Stimulated activated CD8-positive, alpha-beta memory T cell treated with anti-CD3 and anti-CD28 coated beads, Interleukin-7, amount 100 ng/mL, for 48 hours (primary cell): ENCODE measurements at regions not wholly inside any gene's neighbourhood (a gene's known extent, or its start where the extent isn't known, plus 50 kb on each side); places are given as distances from the start of the nearest gene placed in this dataset.

ENCODE experiments used
- DNase-seq, 2 donors: peaks; one replicate each; pipeline ENCODE4 v3.0.0-alpha.2; 2020; ENCODE audit warnings: low read depth in 1 of 2; ENCODE audit errors: extremely low read depth in 1 of 2

- DNase-seq, result no peak
Measured at GRCh38 chr3:151990696-151991376, 117.4 kb downstream of the SUCNR1 start.

- DNase-seq, result no peak
Measured at GRCh38 chr3:151992326-151993041, 119.0 kb downstream of the SUCNR1 start.

- no peak for DNase-seq
Measured at GRCh38 chr3:151995091-151995490, 121.6 kb downstream of the SUCNR1 start.

GRCh38 chr3:151998744-151999143 is 125.3 kb downstream of the SUCNR1 start:
- DNase-seq, result no peak

- no peak for DNase-seq
Measured at GRCh38 chr3:151999936-152000335, 126.5 kb downstream of the SUCNR1 start.

- DNase-seq, result no peak
Measured at GRCh38 chr3:152011812-152012735, 138.6 kb downstream of the SUCNR1 start.

GRCh38 chr3:152019508-152019907 is 146.1 kb downstream of the SUCNR1 start:
- no peak for DNase-seq

GRCh38 chr3:152021951-152022461 is 148.6 kb downstream of the SUCNR1 start:
- peak in 1 of 2 donors; percentile 25 for DNase-seq

GRCh38 chr3:152026033-152026556 is 152.7 kb downstream of the SUCNR1 start:
- DNase-seq, result no peak

GRCh38 chr3:152030320-152030719 is 156.9 kb downstream of the SUCNR1 start:
- no peak for DNase-seq

GRCh38 chr3:152031321-152031720 is 157.9 kb downstream of the SUCNR1 start:
- no peak for DNase-seq

GRCh38 chr3:152037297-152037696 is 163.9 kb downstream of the SUCNR1 start:
- no peak for DNase-seq

- no peak for DNase-seq
Measured at GRCh38 chr3:152037953-152038352, 164.5 kb downstream of the SUCNR1 start.

GRCh38 chr3:152038490-152038889 is 165.0 kb downstream of the SUCNR1 start:
- no peak for DNase-seq

GRCh38 chr3:152039887-152040286 is 166.4 kb downstream of the SUCNR1 start:
- no peak for DNase-seq

- DNase-seq, result no peak
Measured at GRCh38 chr3:152040319-152040718, 166.9 kb downstream of the SUCNR1 start.

GRCh38 chr3:152043620-152044019 is 170.2 kb downstream of the SUCNR1 start:
- no peak for DNase-seq

GRCh38 chr3:152046280-152046679 is 172.8 kb downstream of the SUCNR1 start:
- no peak for DNase-seq

- no peak for DNase-seq
Measured at GRCh38 chr3:152047465-152047864, 174.0 kb downstream of the SUCNR1 start.

- no peak for DNase-seq
Measured at GRCh38 chr3:152048831-152049230, 175.4 kb downstream of the SUCNR1 start.

GRCh38 chr3:152050903-152051302 is 177.5 kb downstream of the SUCNR1 start:
- no peak for DNase-seq
